Stomach (tissue), 4 donors: ENCODE measurements at regions not wholly inside any gene's neighbourhood (a gene's known extent, or its start where the extent isn't known, plus 50 kb on each side); places are given as distances from the start of the nearest gene placed in this dataset.

ENCODE experiments used
- POLR2A ChIP-seq, 4 donors: fragments of 450-650 bp; IDR thresholded peaks; one replicate each; pipeline ENCODE4 v1.6.1; 2016; ENCODE audit warnings: antibody characterized with exemption in 4 of 4, control low read depth in 2 of 4, mild to moderate bottlenecking in 1 of 4, moderate library complexity in 1 of 4
- TF ChIP-seq, protein P1 (sequence below), 7 experiments: fragments of 450-650 bp in 4 of 7; fragments of 200-600 bp in 3 of 7; sonication (generic) in 3 of 7; IDR thresholded peaks; one replicate each; pipeline ENCODE4 v1.5.1; 2016 to 2019; ENCODE audit warnings: antibody characterized with exemption in 7 of 7, control low read depth in 2 of 7, mild to moderate bottlenecking in 1 of 7

DNA sequence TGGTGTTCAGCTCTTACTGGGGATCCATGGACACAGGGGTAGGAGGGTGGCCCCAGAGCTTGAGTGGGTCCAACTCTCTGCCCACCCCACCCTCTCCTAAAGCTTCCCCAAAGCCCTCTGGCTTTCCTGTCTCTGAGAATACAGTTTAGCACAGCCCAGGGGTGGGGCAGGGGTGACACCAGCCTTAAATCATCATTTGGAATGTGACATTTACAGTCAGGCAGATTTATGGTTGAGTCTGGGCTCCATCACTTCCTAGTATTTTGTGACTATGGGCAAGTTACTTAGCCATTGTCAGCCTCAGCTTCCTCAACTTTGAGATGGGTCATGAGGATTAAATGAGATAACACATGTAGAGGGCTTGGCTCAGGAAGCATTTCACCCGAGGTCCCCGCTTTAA lies 193.1 kb upstream of the IRX6 start:
- TF ChIP-seq, protein P1, sequence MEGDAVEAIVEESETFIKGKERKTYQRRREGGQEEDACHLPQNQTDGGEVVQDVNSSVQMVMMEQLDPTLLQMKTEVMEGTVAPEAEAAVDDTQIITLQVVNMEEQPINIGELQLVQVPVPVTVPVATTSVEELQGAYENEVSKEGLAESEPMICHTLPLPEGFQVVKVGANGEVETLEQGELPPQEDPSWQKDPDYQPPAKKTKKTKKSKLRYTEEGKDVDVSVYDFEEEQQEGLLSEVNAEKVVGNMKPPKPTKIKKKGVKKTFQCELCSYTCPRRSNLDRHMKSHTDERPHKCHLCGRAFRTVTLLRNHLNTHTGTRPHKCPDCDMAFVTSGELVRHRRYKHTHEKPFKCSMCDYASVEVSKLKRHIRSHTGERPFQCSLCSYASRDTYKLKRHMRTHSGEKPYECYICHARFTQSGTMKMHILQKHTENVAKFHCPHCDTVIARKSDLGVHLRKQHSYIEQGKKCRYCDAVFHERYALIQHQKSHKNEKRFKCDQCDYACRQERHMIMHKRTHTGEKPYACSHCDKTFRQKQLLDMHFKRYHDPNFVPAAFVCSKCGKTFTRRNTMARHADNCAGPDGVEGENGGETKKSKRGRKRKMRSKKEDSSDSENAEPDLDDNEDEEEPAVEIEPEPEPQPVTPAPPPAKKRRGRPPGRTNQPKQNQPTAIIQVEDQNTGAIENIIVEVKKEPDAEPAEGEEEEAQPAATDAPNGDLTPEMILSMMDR (IDR thresholded peaks at IDR 0.05), result no peak
- no peak for TF ChIP-seq POLR2A (IDR thresholded peaks at IDR 0.05)
